H9 (cell line): ENCODE measurements at regions not wholly inside any gene's neighbourhood (a gene's known extent, or its start where the extent isn't known, plus 50 kb on each side); places are given as distances from the start of the nearest gene placed in this dataset.

ENCODE experiments used
- DNase-seq: peaks from one replicate; pipeline ENCODE4 v3.0.0-alpha.2; 2017
- H2AFZ ChIP-seq: one replicate; pipeline ENCODE4 v1.6.1; 2013; ENCODE audit warnings: mild to moderate bottlenecking, low read length, control low read depth, moderate library complexity
- H2AK5ac ChIP-seq: 2 replicates; pipeline ENCODE4 v1.6.1; 2013; ENCODE audit warnings: low read length, control low read depth, mixed read lengths; ENCODE audit not compliant: insufficient read length
- H2BK120ac ChIP-seq: one replicate; pipeline ENCODE4 v1.6.1; 2013; ENCODE audit warnings: low read depth, mild to moderate bottlenecking, low read length, control low read depth, inconsistent platforms; ENCODE audit not compliant: poor library complexity, severe bottlenecking
- H2BK12ac ChIP-seq: 2 replicates; pipeline ENCODE4 v1.6.1; 2013; ENCODE audit warnings: low read length, control low read depth, mixed read lengths, low read depth; ENCODE audit not compliant: insufficient read length
- H2BK15ac ChIP-seq: 2 replicates; pipeline ENCODE4 v1.6.1; 2013; ENCODE audit warnings: low read depth, low read length, control low read depth
- H2BK20ac ChIP-seq: one replicate; pipeline ENCODE4 v1.6.1; 2013; ENCODE audit warnings: low read depth, mild to moderate bottlenecking, low read length, control low read depth, inconsistent platforms; ENCODE audit not compliant: poor library complexity, severe bottlenecking
- H2BK5ac ChIP-seq: 2 replicates; pipeline ENCODE4 v1.6.1; 2013; ENCODE audit warnings: low read length, control low read depth, mixed read lengths; ENCODE audit not compliant: insufficient read length
- H3K14ac ChIP-seq: 2 replicates; pipeline ENCODE4 v1.6.1; 2013; ENCODE audit warnings: low read length, control low read depth; ENCODE audit not compliant: insufficient read depth
- H3K18ac ChIP-seq: 2 replicates; pipeline ENCODE4 v1.6.1; 2013; ENCODE audit warnings: low read depth, mild to moderate bottlenecking, mixed read lengths, low read length, control low read depth; ENCODE audit not compliant: insufficient read length
- H3K23ac ChIP-seq: 2 replicates; pipeline ENCODE4 v1.6.1; 2013; ENCODE audit warnings: low read length, control low read depth, mixed read lengths, low read depth; ENCODE audit not compliant: insufficient read length
- H3K23me2 ChIP-seq: 2 replicates; pipeline ENCODE4 v1.6.1; 2013; ENCODE audit warnings: low read depth, mild to moderate bottlenecking, mixed read lengths, low read length, control low read depth; ENCODE audit not compliant: insufficient read length, poor library complexity, severe bottlenecking
- H3K27ac ChIP-seq: 2 replicates; pipeline ENCODE4 v1.5.1; 2013; ENCODE audit warnings: low read length, control low read depth, mixed read lengths, low read depth; ENCODE audit not compliant: insufficient read length
- H3K27me3 ChIP-seq: 2 replicates; pipeline ENCODE4 v1.6.1; 2013; ENCODE audit warnings: low read length, control low read depth, inconsistent platforms; ENCODE audit not compliant: insufficient read depth
- H3K4ac ChIP-seq: 2 replicates; pipeline ENCODE4 v1.6.1; 2013; ENCODE audit warnings: low read depth, mild to moderate bottlenecking, control low read depth, inconsistent platforms, low read length, moderate library complexity
- H3K4me1 ChIP-seq: 2 replicates; pipeline ENCODE4 v1.6.1; 2013; ENCODE audit warnings: low read length, control low read depth, inconsistent platforms; ENCODE audit not compliant: insufficient read depth
- H3K4me2 ChIP-seq: 2 replicates; pipeline ENCODE4 v1.6.1; 2013; ENCODE audit warnings: low read length, control low read depth, mixed read lengths; ENCODE audit not compliant: insufficient read length, insufficient read depth
- H3K56ac ChIP-seq: 2 replicates; pipeline ENCODE4 v1.6.1; 2013; ENCODE audit warnings: low read depth, mild to moderate bottlenecking, mixed read lengths, low read length, control low read depth; ENCODE audit not compliant: insufficient read length
- H3K79me1 ChIP-seq: 2 replicates; pipeline ENCODE4 v1.6.1; 2013; ENCODE audit warnings: low read depth, mild to moderate bottlenecking, moderate library complexity, low read length, control low read depth, inconsistent platforms; ENCODE audit not compliant: insufficient read depth, poor library complexity, severe bottlenecking
- H3K79me2 ChIP-seq: 2 replicates; pipeline ENCODE4 v1.6.1; 2013; ENCODE audit warnings: low read length, control low read depth, inconsistent platforms; ENCODE audit not compliant: insufficient read depth
- H3K9ac ChIP-seq: 2 replicates; pipeline ENCODE4 v1.6.1; 2013; ENCODE audit warnings: low read length, control low read depth, mixed read lengths; ENCODE audit not compliant: insufficient read length; ENCODE audit errors: extremely low read depth
- H3K9me3 ChIP-seq: one replicate; pipeline ENCODE4 v1.6.1; 2013; ENCODE audit warnings: low read depth, low read length, inconsistent platforms; ENCODE audit not compliant: control insufficient read depth
- H3T11ph ChIP-seq: one replicate; pipeline ENCODE4 v1.6.1; 2013; ENCODE audit warnings: mild to moderate bottlenecking, low read length, control low read depth, inconsistent platforms
- H4K20me1 ChIP-seq: one replicate; pipeline ENCODE4 v1.6.1; 2013; ENCODE audit not compliant: control insufficient read depth, insufficient read length, insufficient read depth
- H4K5ac ChIP-seq: 2 replicates; pipeline ENCODE4 v1.6.1; 2013; ENCODE audit warnings: low read depth, mild to moderate bottlenecking, mixed read lengths, low read length, control low read depth; ENCODE audit not compliant: insufficient read length
- H4K8ac ChIP-seq: replicated peaks from 2 replicates; pipeline ENCODE4 v1.6.1; 2013; ENCODE audit warnings: low read length, control low read depth, mixed read lengths, low read depth; ENCODE audit not compliant: insufficient read length
- H4K91ac ChIP-seq: 2 replicates; pipeline ENCODE4 v1.6.1; 2013; ENCODE audit warnings: low read depth, mild to moderate bottlenecking, moderate library complexity, mixed read lengths, low read length, control low read depth; ENCODE audit not compliant: insufficient read length
- H3K27ac Mint-ChIP-seq, 3 experiments: 2 replicates in 2 of 3; 3 replicates in 1 of 3; pipeline ENCODE4 v1.8.0; 2020 to 2021; ENCODE audit warnings: mixed read lengths in 3 of 3, mild to moderate bottlenecking in 1 of 3, moderate library complexity in 1 of 3
- H3K27me3 Mint-ChIP-seq: 2 replicates; pipeline ENCODE4 v1.8.0; 2021; ENCODE audit warnings: low read depth, mild to moderate bottlenecking, moderate library complexity, mixed read lengths
- H3K36me3 Mint-ChIP-seq, 3 experiments: 2 replicates in 2 of 3; 3 replicates in 1 of 3; pipeline ENCODE4 v1.8.0; 2020 to 2021; ENCODE audit warnings: low read depth in 3 of 3, mixed read lengths in 3 of 3; ENCODE audit not compliant: insufficient read depth in 1 of 3
- H3K4me1 Mint-ChIP-seq, 2 experiments: 2 replicates each; pipeline ENCODE4 v1.8.0; 2020; ENCODE audit warnings: mixed read lengths in 2 of 2
- H3K4me3 Mint-ChIP-seq, 2 experiments: 2 replicates in 1 of 2; 3 replicates in 1 of 2; pipeline ENCODE4 v1.8.0; 2020 to 2021; ENCODE audit warnings: mild to moderate bottlenecking in 2 of 2, mixed read lengths in 2 of 2, moderate library complexity in 1 of 2
- H3K9me3 Mint-ChIP-seq, 2 experiments: 2 replicates in 1 of 2; 3 replicates in 1 of 2; pipeline ENCODE4 v1.8.0; 2020; ENCODE audit warnings: mild to moderate bottlenecking in 2 of 2, mixed read lengths in 2 of 2, moderate library complexity in 1 of 2
- WGBS: extraction: QIAGEN DNeasy Blood & Tissue Kit; methylation state at CpG from one replicate; pipeline ENCODE4 v1.1.7; 2013; ENCODE audit warnings: missing lambda C conversion rate, low lambda C conversion rate, mixed read lengths; ENCODE audit not compliant: insufficient read length; ENCODE audit errors: extremely low coverage; 5-methylcytosine and 5-hydroxymethylcytosine counted together
- TF ChIP-seq, protein P1 (sequence below): fragments of 200-600 bp; sonication (generic); conservative IDR thresholded peaks from 3 replicates; pipeline ENCODE4 v1.8.0; 2021; ENCODE audit warnings: antibody characterized with exemption, mild to moderate bottlenecking

GRCh38 chr7:142494021-142494420, 236.2 kb upstream of the PRSS58 start:
- H3K23me2 ChIP-seq: no peaks in the 10 kb centered on the region
- no peak overlapping the region for H3K23ac ChIP-seq
- no CpG with 5 or more reads among the region's 2 CpGs for WGBS
- H4K91ac ChIP-seq: no peak overlapping the region
- no peaks in the 10 kb centered on the region for H3K79me1 ChIP-seq
- H3K4me1 ChIP-seq: no peaks in the 10 kb centered on the region; the same call in 1 of the 2 replicates
- H2BK120ac ChIP-seq: no peak overlapping the region
- H3K4ac ChIP-seq: no peak overlapping the region
- TF ChIP-seq, protein P1, sequence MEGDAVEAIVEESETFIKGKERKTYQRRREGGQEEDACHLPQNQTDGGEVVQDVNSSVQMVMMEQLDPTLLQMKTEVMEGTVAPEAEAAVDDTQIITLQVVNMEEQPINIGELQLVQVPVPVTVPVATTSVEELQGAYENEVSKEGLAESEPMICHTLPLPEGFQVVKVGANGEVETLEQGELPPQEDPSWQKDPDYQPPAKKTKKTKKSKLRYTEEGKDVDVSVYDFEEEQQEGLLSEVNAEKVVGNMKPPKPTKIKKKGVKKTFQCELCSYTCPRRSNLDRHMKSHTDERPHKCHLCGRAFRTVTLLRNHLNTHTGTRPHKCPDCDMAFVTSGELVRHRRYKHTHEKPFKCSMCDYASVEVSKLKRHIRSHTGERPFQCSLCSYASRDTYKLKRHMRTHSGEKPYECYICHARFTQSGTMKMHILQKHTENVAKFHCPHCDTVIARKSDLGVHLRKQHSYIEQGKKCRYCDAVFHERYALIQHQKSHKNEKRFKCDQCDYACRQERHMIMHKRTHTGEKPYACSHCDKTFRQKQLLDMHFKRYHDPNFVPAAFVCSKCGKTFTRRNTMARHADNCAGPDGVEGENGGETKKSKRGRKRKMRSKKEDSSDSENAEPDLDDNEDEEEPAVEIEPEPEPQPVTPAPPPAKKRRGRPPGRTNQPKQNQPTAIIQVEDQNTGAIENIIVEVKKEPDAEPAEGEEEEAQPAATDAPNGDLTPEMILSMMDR: no peak
- H2AK5ac ChIP-seq: no peak overlapping the region
- no peak overlapping the region for H4K5ac ChIP-seq
- H3K9me3 Mint-ChIP-seq: no peaks in the 10 kb centered on the region; a peak in 1 of 5 replicates
- no peaks in the 10 kb centered on the region for H3K9me3 ChIP-seq
- H3K27me3 ChIP-seq: no peaks in the 10 kb centered on the region
- H3K36me3 Mint-ChIP-seq: no peaks in the 10 kb centered on the region
- H2BK15ac ChIP-seq: no peak overlapping the region
- H3K9ac ChIP-seq: no peak overlapping the region
- no peak for DNase-seq
- H4K20me1 ChIP-seq: no peaks in the 10 kb centered on the region
- no peak overlapping the region for H2AFZ ChIP-seq
- no peak overlapping the region for H3K18ac ChIP-seq
- no peak overlapping the region for H4K8ac ChIP-seq
- no peak overlapping the region for H3K14ac ChIP-seq
- H3K79me2 ChIP-seq: no peaks in the 10 kb centered on the region
- no peak overlapping the region for H2BK20ac ChIP-seq
- peaks cover 32% of the 10 kb centered on the region for H3K27me3 Mint-ChIP-seq
- H3K56ac ChIP-seq: no peak overlapping the region
- no peak overlapping the region for H3K27ac ChIP-seq
- no peak overlapping the region for H3K27ac Mint-ChIP-seq
- H3K4me2 ChIP-seq: no peak overlapping the region
- H3K4me3 Mint-ChIP-seq: no peak overlapping the region
- no peak overlapping the region for H2BK12ac ChIP-seq
- H3T11ph ChIP-seq: no peak overlapping the region
- H3K4me1 Mint-ChIP-seq: peaks cover 8 to 9% of the 10 kb centered on the region in 2 experiments
- H2BK5ac ChIP-seq: no peak overlapping the region
